ENCODE measurements at regions not wholly inside any gene's neighbourhood (a gene's known extent, or its start where the extent isn't known, plus 50 kb on each side); places are given as distances from the start of the nearest gene placed in this dataset.

- intact Hi-C loops (cut with micrococcal nuclease; ENCODE audit: unreplicated experiment) (no loop called here), in situ Hi-C loops (cut with HindIII; ENCODE audit: extremely low pct_ligation_motif_present, low pct_unique_long_range_greater_than_20kb) (loop anchor here (25.0 kb wide), 1 partner anchor 265 kb away; no protein-coding TSS in a partner anchor)
- no peaks in the 10 kb centered on the region for H3K79me2 ChIP-seq (ENCODE audit: insufficient read depth, low read length)
- no peak for DNase-seq (ENCODE audit: low spot score)
- no TSS peak for BruUV-seq (replicated peaks)
- no peaks in the 10 kb centered on the region for H3K36me3 ChIP-seq (replicated peaks in 1 of 2; ENCODE audit: control insufficient read depth in 1 of 2, insufficient read depth in 2 of 2, low read length in 2 of 2)
- ATAC-seq = no peak
- TF ChIP-seq SIX4 (CRISPR knock-in tag; IDR thresholded peaks at IDR 0.05) (no peak), ZBTB2 (CRISPR knock-in tag; IDR thresholded peaks at IDR 0.05; ENCODE audit: low read depth) (no peak), MTF1 (CRISPR knock-in tag; IDR thresholded peaks at IDR 0.05) (no peak), ZNF710 (CRISPR knock-in tag; IDR thresholded peaks at IDR 0.05; ENCODE audit: borderline replicate concordance) (no peak), HIVEP1 (CRISPR knock-in tag; IDR thresholded peaks at IDR 0.05) (no peak), MAFF (IDR thresholded peaks at IDR 0.05; ENCODE audit: low read depth, low read length) (peak; percentile 63; the same call in 1 of the 2 replicates), AHDC1 (CRISPR knock-in tag; IDR thresholded peaks at IDR 0.05; ENCODE audit: borderline replicate concordance) (no peak), MAFK (conservative IDR thresholded peaks at IDR 0.05 in 1 of 2, IDR thresholded peaks at IDR 0.05 in 1 of 2; ENCODE audit: low read length in 2 of 2) (peak in 1 of 2 experiments; percentile 83; a peak in 3 of 4 replicates), PRDM15 (CRISPR knock-in tag; IDR thresholded peaks at IDR 0.05) (no peak), SNAPC2 (CRISPR knock-in tag; IDR thresholded peaks at IDR 0.05) (no peak)
- H3K9me3 ChIP-seq (ENCODE audit: low read length) = no peaks in the 10 kb centered on the region
- H4K20me1 ChIP-seq (ENCODE audit: insufficient read depth, low read length) = no peaks in the 10 kb centered on the region
- H3K27me3 ChIP-seq (ENCODE audit: control insufficient read depth in 1 of 2, insufficient read depth in 2 of 2, low read length in 2 of 2) = no peaks in the 10 kb centered on the region
- 0 out of 2 replicates have a peak, but pooled peaks cover 5% of the 10 kb centered on the region for H3K4me1 ChIP-seq (ENCODE audit: insufficient read depth, low read length)
- ChIA-PET POLR2A (no interaction called here), CTCF (ENCODE audit: low intra/inter-chr PET ratio, low total read pairs) (no interaction called here)
- no peak overlapping the region for H3K4me2 ChIP-seq (ENCODE audit: low read depth, low read length)
- H3K27ac ChIP-seq (ENCODE audit: extremely low read length, insufficient read depth, low read length) = no peak overlapping the region
- H3K4me3 ChIP-seq (replicated peaks in 1 of 3; ENCODE audit: insufficient read depth in 1 of 3, low read depth in 2 of 3, low read length in 3 of 3) = no peak overlapping the region
- H3K9ac ChIP-seq (ENCODE audit: insufficient read depth, low read depth, low read length) = no peak overlapping the region
- H2AFZ ChIP-seq (ENCODE audit: low read length) = no peak overlapping the region
- WGBS (ENCODE audit: low lambda C conversion rate) = 1% methylated on average over 2 of the region's 2 CpGs
- FAIRE-seq = no peak
Observed at GRCh38 chr14:43476822-43477221, 1030.3 kb downstream of the FSCB start.
